Upper lobe of left lung (tissue), 4 donors: ENCODE measurements at regions not wholly inside any gene's neighbourhood (a gene's known extent, or its start where the extent isn't known, plus 50 kb on each side); places are given as distances from the start of the nearest gene placed in this dataset.

ENCODE experiments used
- POLR2AphosphoS5 ChIP-seq, 2 donors: sonication (generic); formaldehyde crosslinking; IDR thresholded peaks; one replicate each; pipeline ENCODE4 v1.5.1; 2017; ENCODE audit warnings: antibody characterized with exemption in 2 of 2
- TF ChIP-seq, protein P1 (sequence below), 6 experiments: fragments of 450-650 bp in 4 of 6; fragments of 200-600 bp in 2 of 6; sonication (generic) in 2 of 6; IDR thresholded peaks; one replicate each; pipeline ENCODE4 v1.5.1; 2016 to 2019; ENCODE audit warnings: antibody characterized with exemption in 6 of 6

DNA sequence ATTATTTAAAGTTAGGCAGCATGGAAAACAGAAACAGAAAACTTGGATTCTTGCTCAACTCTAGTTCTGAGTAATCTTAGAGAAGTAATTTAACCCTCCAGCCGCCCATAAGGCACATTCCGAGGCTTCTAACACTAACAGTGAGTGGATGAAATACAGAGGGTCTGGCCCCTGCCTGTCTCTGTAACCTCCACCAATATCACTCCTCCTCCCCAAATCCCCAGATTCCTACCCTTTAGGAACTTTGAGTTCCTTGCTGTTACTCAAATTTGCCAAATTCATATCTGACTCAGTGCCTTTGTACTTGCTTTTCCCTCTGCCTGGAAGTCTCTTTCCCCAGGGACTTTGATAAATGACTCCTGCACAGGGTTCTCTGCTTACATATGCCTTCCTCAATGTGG is 112.5 kb upstream of the TGFBR2 start:
- TF ChIP-seq, protein P1, sequence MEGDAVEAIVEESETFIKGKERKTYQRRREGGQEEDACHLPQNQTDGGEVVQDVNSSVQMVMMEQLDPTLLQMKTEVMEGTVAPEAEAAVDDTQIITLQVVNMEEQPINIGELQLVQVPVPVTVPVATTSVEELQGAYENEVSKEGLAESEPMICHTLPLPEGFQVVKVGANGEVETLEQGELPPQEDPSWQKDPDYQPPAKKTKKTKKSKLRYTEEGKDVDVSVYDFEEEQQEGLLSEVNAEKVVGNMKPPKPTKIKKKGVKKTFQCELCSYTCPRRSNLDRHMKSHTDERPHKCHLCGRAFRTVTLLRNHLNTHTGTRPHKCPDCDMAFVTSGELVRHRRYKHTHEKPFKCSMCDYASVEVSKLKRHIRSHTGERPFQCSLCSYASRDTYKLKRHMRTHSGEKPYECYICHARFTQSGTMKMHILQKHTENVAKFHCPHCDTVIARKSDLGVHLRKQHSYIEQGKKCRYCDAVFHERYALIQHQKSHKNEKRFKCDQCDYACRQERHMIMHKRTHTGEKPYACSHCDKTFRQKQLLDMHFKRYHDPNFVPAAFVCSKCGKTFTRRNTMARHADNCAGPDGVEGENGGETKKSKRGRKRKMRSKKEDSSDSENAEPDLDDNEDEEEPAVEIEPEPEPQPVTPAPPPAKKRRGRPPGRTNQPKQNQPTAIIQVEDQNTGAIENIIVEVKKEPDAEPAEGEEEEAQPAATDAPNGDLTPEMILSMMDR (IDR thresholded peaks at IDR 0.05): no peak
- TF ChIP-seq POLR2AphosphoS5 (IDR thresholded peaks at IDR 0.05): peak in 1 of 2 donors; percentile 41
